ENCODE measurements at regions not wholly inside any gene's neighbourhood (a gene's known extent, or its start where the extent isn't known, plus 50 kb on each side); places are given as distances from the start of the nearest gene placed in this dataset.

- TF ChIP-seq POLR2AphosphoS5 (IDR thresholded peaks at IDR 0.05; ENCODE audit: low read depth): no peak
- TF ChIP-seq CTCF (IDR thresholded peaks at IDR 0.05; ENCODE audit: insufficient read depth, low read length): no peak
Measured at GRCh38 chr5:89067362-89067761, 184.4 kb upstream of the MEF2C start.
